GM18907 (cell line): ENCODE measurements at regions not wholly inside any gene's neighbourhood (a gene's known extent, or its start where the extent isn't known, plus 50 kb on each side); places are given as distances from the start of the nearest gene placed in this dataset.
"Not testable (repeated sequence)": the region's sequence is repeated elsewhere in the genome, so short reads cannot be mapped to it uniquely, and the experiment has no call there.

ENCODE experiments used
- ATAC-seq: cut with Tn5 transposase; IDR thresholded peaks from one replicate; pipeline ENCODE4 v1.9.1; 2021; ENCODE audit warnings: mild to moderate bottlenecking, moderate library complexity; ENCODE audit not compliant: unreplicated experiment

GRCh38 chr5:148880197-148880596 lies 53.8 kb downstream of the ADRB2 start:
- ATAC-seq = no peak

- no peak for ATAC-seq
Measured at GRCh38 chr5:148880696-148881095, 54.3 kb downstream of the ADRB2 start.

- ATAC-seq = no peak
Measured at GRCh38 chr5:148882332-148882731, 55.9 kb downstream of the ADRB2 start.

DNA sequence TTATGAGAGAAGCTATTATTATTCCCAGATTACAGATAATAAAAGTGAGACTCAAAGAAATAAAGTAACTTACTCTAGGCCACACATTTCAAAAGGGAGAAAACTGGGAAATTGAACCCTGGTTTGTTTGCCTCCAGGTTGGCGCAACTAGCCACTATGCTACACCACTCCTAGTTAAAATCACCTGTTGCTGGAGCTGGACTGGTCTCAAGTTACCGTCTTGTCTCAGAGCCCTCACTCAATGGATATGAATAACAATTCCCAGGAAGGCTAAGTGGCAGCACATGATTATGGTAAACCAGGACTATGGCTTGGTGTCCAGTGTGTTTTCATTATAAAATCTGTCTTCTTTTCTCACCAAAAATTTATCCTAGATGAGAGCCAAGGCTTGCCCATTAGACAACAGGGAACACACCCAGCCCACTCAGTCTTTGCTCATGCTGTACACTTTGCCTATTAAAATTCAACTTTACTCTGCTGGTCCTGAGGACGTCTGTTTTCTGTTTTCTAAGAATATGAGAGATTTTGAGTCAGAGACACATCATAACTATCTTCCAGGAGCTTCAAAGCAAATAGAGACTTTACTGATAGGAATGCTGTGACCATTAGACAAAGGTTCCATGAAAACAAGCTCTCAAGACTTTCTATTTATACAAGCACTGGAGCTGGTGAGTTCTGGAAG lies 58.1 kb downstream of the ADRB2 start:
- ATAC-seq = no peak

- ATAC-seq = peak; percentile 52
Measured at GRCh38 chr5:148887123-148887881, 60.9 kb downstream of the ADRB2 start.

DNA sequence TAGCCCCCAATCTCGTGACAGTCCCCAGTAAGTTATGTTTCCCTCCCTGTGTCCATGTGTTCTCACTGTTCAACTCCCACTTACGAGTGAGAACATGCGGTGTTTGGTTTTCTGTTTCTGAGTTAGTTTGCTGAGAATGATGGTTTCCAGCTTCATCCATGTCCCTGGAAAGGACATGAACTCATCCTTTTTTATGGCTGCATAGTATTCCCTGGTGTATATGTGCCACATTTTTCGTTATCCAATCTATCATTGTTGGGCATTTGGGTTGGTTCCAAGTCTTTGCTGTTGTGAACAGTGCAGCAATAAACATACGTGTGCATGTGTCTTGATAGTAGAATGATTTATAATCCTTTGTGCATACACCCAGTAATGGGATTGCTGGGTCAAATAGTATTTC lies 63.5 kb downstream of the ADRB2 start:
- not testable (repeated sequence) for ATAC-seq

DNA sequence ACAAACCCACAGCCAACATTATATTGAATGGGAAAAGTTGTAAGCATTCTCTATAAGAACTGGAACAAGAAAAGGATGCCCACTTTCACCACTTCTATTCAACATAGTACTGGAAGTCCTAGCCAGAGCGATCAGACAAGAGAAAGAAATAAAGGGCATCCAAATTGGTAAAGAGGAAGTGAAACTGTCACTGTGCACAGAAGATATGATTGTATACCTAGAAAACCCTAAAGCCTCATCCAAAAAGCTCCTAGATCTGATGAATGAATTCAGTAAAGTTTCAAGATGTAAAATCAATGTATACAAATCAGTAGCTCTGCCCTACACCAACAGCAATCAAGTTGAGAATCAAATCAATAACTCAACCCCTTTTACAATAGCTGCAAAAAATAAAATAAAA lies 69.0 kb downstream of the ADRB2 start:
- ATAC-seq = not testable (repeated sequence)

DNA sequence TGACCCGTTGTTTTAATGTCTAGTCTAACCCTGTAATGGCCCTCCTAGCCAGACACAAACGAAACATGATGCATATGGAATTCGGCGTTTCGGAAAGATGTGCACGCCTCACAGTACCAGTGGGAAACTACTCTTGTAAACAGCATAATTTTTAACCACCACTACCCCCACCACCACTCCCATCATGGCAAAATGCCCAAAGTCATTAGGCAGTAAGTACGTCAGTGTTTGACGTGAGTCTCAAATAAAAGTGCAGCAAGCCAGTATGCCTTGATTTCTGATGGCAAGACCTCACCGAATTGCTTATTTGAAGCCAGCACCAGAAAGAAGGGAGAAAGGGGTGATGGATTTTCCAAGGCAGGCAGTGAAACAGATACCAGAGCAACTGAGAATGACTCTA lies 71.4 kb downstream of the ADRB2 start:
- no peak for ATAC-seq

GRCh38 chr5:148898413-148899075 lies 72.1 kb downstream of the ADRB2 start:
- ATAC-seq = no peak

GRCh38 chr5:148899993-148900392 lies 73.6 kb downstream of the ADRB2 start:
- ATAC-seq = no peak

DNA sequence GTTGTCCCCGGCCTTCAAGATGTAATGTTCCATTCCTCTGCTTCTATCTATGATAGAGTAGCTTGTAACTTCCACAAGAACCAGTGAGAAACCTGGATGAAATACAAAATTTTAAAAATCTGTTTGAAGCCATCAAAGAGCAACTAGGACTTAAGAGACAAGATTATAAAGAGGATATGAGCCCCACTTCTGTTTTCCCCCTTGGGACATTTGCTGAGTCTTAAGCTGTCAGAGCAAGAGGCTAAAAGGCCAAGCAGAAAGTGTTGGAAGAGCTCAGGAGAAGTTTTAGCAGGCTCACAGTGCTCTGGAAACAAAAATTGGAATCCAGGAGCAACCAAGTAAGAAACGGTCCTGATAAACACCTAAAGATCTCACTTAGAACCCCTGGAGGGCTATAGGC lies 76.1 kb downstream of the ADRB2 start:
- no peak for ATAC-seq

- no peak for ATAC-seq
Measured at GRCh38 chr5:148903587-148903986, 77.2 kb downstream of the ADRB2 start.

- ATAC-seq = no peak
Measured at GRCh38 chr5:148904440-148904839, 78.0 kb downstream of the ADRB2 start.

- no peak for ATAC-seq
Measured at GRCh38 chr5:148905541-148905940, 79.1 kb downstream of the ADRB2 start.

GRCh38 chr5:148906968-148907367 lies 80.6 kb downstream of the ADRB2 start:
- no peak for ATAC-seq

DNA sequence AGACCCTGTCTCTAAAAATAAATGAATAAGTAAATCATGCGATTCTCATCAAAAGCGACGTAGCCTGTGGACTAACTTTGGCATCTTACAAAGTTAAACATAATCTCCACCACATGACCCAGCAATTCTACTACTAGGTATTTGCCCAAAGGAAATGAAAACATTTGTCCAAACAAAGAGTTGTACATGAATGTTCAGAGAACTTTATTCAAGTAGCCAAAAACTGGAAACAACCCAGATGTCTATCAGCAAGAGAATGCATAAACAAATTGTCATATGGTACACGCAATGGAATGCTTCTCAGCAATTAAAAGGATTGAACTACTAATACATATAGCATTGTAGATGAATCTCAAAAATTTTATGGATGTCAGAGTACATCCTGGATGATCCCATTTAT lies 82.6 kb downstream of the ADRB2 start:
- no peak for ATAC-seq

DNA sequence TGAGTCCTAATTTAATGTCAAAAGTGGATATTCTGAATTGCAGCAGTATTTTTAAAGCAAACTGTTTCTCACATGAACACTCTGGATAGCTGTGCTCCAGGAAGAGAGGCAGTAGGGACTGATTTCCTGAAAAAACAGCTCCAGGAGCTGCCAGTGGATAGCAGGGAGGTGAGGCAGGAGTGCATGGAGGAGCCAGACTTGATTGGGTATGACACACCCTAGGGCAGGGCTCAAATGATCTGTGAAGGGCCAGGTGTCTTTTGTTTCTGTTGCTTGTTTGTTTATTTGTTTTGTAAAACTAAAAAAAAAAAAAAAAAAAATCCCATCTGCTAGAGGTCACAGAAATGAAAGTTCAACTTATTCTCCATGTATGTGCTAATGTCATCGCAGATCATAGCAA lies 83.4 kb downstream of the ADRB2 start:
- ATAC-seq = no peak

DNA sequence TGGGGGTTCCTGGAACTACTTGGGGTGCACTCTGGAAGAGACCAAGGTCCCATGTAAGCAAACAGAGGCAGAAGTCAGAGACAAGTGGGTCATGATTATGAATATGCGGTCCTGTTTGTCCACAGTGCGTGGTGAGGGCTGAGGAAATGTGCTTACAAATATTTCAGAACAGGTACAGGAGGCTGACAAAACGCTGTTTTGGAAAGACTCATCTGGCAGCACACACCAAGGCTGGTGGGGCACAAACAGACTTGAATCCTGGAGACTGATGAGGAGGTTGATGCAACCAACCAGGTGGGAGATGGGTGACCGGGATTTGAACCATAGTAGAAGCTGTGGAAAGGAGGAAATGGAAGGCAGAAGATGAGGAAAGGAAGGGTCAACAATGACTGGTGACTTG lies 83.8 kb downstream of the ADRB2 start:
- no peak for ATAC-seq

DNA sequence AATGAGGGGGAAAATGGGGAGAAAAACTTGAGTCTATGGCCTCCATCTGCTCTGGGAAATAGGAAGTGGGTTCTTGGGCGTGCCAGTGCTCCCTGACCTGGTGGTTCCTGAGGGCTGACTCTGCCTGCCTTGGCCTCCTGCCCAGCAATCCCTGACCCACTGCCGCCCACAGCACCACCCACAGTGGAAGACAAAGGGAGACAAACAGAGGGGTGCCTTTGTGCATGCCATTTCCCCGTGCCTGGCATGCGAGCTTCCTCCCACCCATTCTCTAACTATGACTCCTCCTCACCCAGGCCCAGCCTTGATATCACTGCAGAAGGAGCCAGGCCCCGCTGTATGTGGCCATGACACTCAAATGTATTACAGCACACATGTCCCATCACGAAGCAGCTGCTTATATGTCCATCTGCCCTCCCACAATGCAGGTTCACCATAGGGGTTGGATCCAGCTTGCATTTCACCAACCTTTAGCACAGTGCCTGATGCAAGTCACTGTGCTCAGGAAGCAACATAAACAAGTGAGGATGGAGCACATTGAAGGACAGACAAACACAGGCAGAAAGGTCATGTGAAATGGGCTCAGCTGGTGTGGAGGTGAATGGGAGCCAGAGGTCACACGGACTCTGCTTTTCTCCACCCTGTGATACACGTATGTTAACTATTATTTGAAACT lies 84.4 kb downstream of the ADRB2 start:
- no peak for ATAC-seq

DNA sequence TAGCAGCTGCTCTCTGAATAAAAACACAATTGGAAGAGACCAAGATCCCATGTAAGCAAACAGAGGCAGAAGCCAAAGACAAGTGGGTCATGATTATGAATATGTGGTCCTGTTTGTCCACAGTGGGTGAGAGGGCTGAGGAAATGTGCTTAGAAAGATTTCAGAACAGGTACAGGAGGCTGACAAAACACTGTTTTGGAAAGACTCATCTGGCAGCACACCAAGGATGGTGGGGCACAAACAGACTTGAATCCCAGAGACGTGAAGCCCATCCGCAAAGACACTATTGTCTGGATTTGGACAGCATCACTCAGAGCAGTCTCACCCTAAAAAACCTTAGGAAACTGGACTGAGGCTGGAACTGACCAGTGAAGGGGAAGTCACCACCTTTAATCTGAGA lies 85.0 kb downstream of the ADRB2 start:
- ATAC-seq = no peak

GRCh38 chr5:148912146-148912545 lies 85.7 kb downstream of the ADRB2 start:
- no peak for ATAC-seq
